K562 (cell line): ENCODE measurements at regions not wholly inside any gene's neighbourhood (a gene's known extent, or its start where the extent isn't known, plus 50 kb on each side); places are given as distances from the start of the nearest gene placed in this dataset.

ENCODE experiments used
- CEBPB ChIP-seq: fragments of 450-650 bp; IDR thresholded peaks from 2 replicates; pipeline ENCODE4 v1.6.1; 2016; ENCODE audit warnings: missing genetic modification characterization, missing compliant biosample characterization
- CTCF ChIP-seq, 3 experiments: IDR thresholded peaks in 2 of 3; conservative IDR thresholded peaks in 1 of 3; 2 replicates each; pipeline ENCODE4 v1.5.1; 2011 to 2012; ENCODE audit warnings: low read length in 3 of 3, mild to moderate bottlenecking in 3 of 3, control low read depth in 2 of 3, improper control_type of control experiment in 1 of 3, inconsistent platforms in 1 of 3, low read depth in 1 of 3, mixed read lengths in 1 of 3, moderate library complexity in 1 of 3; ENCODE audit not compliant: insufficient read depth in 2 of 3
- ESRRA ChIP-seq: fragments of 450-650 bp; IDR thresholded peaks from 2 replicates; pipeline ENCODE4 v1.6.1; 2014; ENCODE audit warnings: low read depth, mild to moderate bottlenecking, moderate library complexity, borderline replicate concordance
- PHF21A ChIP-seq: fragments of 450-650 bp; IDR thresholded peaks from 2 replicates; pipeline ENCODE4 v1.6.1; 2017; ENCODE audit warnings: low read depth, borderline replicate concordance
- POLR2A ChIP-seq: fragments of 450-650 bp; conservative IDR thresholded peaks from 2 replicates; pipeline ENCODE4 v1.6.1; 2016
- SIN3A ChIP-seq, 2 experiments: fragments of 150-350 bp in 1 of 2; IDR thresholded peaks; 2 replicates each; pipeline ENCODE4 v1.6.1; 2011 to 2016; ENCODE audit warnings: borderline replicate concordance in 2 of 2, low read depth in 2 of 2, low read length in 2 of 2, mild to moderate bottlenecking in 2 of 2, moderate library complexity in 2 of 2; ENCODE audit not compliant: control insufficient read depth in 1 of 2
- SIRT6 ChIP-seq: IDR thresholded peaks from one replicate; pipeline ENCODE4 v1.6.1; 2012; ENCODE audit warnings: low read depth, mild to moderate bottlenecking, control low read depth, inconsistent platforms, low read length, moderate library complexity
- ZNF785 ChIP-seq: fragments of 250-450 bp; sonication (Bioruptor Pico); IDR thresholded peaks from 2 replicates; pipeline ENCODE4 v1.4.0; 2020; ENCODE audit warnings: mild to moderate bottlenecking

GRCh38 chr6:98724537-98724936, 109.8 kb upstream of the POU3F2 start:
- TF ChIP-seq POLR2A (no peak), ESRRA (no peak), CTCF (IDR thresholded peaks at IDR 0.05 in 2 of 3, conservative IDR thresholded peaks at IDR 0.05 in 1 of 3; ENCODE audit: insufficient read depth in 2 of 3, low read depth in 1 of 3, low read length in 3 of 3) (no peak), PHF21A (no peak), SIRT6 (no peak), SIN3A (IDR thresholded peaks at IDR 0.05; ENCODE audit: borderline replicate concordance in 2 of 2, control insufficient read depth in 1 of 2, low read depth in 2 of 2, low read length in 2 of 2) (no peak), CEBPB (tag) (no peak), ZNF785 (no peak)
